Activated gamma-delta T cell treated with Interleukin-2 at 50 U/mL for 16 hours (primary cell): ENCODE measurements at regions not wholly inside any gene's neighbourhood (a gene's known extent, or its start where the extent isn't known, plus 50 kb on each side); places are given as distances from the start of the nearest gene placed in this dataset.
"Not testable (repeated sequence)": the region's sequence is repeated elsewhere in the genome, so short reads cannot be mapped to it uniquely, and the experiment has no call there.

ENCODE experiments used
- DNase-seq: peaks from one replicate; pipeline ENCODE4 v3.0.0-alpha.2; 2020

- not testable (repeated sequence) for DNase-seq
These were observed 53.0 kb upstream of the C1QTNF3 start for GRCh38 chr5:34096033-34096432.

GRCh38 chr5:34099891-34100290 lies 56.9 kb upstream of the C1QTNF3 start:
- DNase-seq, result not testable (repeated sequence)

- DNase-seq, result not testable (repeated sequence)
These were observed 58.6 kb upstream of the C1QTNF3 start for GRCh38 chr5:34101567-34101966.

DNA sequence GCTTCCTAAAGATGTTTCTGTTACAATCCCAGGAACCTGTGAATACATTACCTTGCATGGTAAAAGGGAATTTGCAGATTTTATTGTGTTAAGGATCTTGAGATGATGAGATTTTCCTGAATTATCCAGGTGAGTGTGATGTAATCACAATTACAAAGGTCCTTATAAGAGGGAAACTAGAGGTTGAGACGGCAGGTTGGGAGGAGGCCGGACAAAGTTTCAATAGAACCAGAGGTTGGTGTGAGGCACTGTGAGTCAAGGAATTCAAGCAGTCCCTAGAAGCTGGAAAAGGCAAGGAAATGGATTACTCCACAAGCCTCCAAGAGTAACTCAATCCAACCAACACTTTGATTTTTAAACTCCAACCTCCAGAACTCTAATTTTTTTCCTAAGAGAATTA lies 65.9 kb upstream of the C1QTNF3 start:
- not testable (repeated sequence) for DNase-seq

DNA sequence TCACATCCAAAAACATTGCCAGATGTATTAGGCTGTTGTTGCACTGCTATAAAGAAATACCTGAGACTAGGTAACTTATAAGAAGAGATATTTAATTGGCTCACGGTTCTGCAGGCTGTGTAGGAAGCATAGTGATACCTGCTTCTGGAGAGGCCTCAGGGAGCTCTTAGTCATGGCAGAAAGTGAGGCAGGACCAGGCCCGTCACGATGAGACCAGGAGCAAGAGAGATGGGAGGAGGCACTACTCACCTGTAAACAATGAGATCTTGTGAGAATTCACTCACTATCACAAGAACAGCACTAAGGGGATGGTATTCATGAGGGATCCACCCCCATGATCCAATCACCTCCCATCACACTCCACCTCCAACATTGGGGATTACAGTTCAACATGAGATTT lies 81.3 kb upstream of the C1QTNF3 start:
- DNase-seq, result not testable (repeated sequence)

- not testable (repeated sequence) for DNase-seq
These were observed 82.3 kb upstream of the C1QTNF3 start for GRCh38 chr5:34125354-34125753.

DNA sequence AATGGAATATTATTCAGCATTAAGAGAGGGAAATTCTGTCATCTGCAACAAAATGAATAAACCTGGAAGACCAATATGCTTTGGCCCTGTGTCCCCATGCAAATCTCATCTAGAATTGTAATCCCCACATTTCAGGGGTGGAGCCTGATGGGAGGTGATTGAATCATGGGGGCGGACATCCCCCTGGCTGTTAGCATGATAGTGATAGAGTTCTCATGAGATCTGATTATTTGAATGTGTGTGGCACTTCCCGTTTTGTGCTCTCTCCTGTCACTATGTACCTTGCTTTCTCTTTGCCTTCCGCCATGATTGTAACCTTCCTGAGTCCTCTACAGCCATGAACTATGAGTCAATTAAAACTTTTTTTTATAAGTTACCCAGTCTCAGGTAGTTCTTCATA lies 83.7 kb upstream of the C1QTNF3 start:
- not testable (repeated sequence) for DNase-seq

DNA sequence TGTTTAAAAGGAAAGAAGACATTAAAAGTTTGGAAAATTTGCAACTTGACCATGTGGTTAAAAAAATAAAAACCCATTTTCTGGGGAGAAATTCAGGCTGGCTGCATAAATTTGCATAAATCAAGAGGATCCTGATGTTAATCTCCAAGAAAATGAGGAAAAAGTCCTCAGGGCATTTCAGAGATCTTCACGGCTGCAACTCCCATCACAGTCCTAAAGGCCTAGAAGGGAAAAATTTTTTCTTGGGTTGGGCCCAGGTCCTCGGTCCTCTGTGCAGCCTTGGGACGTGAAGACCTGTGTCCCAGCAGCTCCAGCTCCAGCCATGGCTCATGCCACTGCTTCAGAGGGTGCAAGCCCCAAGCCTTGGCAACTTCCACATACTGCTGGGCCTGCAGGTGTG lies 84.8 kb upstream of the C1QTNF3 start:
- DNase-seq, result not testable (repeated sequence)

DNA sequence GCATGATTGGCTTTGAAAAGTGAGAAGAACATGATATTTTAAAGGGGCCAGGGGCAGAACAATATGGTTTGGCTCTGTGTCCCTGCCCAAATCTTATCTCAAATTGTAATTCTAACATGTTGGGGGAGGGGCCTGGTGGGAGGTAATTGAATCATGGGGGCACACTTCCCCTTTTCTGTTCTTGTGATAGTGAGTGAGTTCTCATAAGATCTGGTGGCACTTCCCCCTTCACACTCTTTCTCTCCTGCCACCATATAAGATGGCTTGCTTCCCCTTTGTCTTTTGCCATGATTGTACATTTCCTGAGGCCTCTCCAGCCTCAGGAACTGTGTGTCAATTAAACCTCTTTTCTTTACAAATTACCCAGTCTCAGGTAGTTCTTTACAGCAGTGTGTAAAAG lies 85.9 kb upstream of the C1QTNF3 start:
- not testable (repeated sequence) for DNase-seq

DNA sequence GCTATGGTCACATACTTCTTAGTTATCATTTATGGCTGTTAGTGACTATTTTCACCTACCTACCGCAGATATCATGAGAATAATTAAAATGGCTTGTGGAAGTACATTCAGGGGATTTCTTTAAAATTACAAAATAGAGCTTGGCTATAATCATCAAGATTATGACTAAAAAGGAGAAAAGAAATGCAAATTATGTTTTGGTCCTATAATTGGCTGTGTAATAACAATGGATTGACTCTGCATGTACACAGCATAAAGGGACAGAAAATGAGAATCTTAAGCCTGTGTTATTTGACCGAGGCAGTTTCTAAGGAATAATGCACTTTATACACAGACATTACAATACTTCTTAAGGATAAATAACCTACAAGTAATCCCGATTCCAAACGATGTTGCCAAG lies 112.0 kb upstream of the C1QTNF3 start:
- DNase-seq, result not testable (repeated sequence)

GRCh38 chr5:34156703-34157414 lies 113.8 kb upstream of the C1QTNF3 start:
- not testable (repeated sequence) for DNase-seq

GRCh38 chr5:34160904-34161303 lies 117.9 kb upstream of the C1QTNF3 start:
- DNase-seq, result not testable (repeated sequence)

- DNase-seq, result not testable (repeated sequence)
These were observed 128.4 kb upstream of the C1QTNF3 start for GRCh38 chr5:34171398-34171797.

DNA sequence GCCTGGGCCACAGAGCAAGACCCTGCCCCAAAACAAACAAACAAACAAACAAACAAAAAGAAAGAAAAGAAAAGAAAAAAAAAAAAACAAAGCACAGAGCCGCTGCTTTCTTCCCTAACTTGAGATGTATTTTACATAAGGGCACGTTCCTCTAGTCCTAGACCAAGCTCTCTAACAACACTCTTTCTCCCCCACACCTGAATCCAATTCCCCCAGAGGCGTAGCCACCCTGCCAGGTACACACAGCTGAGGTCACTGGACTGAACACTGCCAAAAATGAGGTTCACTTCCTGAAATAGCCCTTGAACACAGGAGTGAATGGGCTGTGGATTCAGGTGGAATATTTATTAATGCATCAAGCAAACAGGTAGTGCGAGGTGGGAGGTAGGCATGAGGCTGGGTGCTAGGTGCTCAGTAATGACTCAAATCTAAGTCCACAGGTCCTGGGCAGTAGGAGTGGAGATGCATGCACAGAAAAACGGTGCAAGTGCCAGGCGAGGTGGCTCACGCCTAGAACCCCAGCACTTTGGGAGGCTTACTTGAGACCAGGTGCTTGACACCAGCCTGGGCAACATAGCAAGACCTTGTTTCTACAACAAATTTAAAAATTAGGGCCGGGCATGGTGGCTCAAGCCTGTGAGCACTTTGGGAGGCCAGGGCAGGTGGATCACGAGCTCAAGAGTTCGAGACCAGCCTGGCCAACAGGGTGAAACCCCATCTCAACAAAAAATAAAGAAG lies 136.6 kb upstream of the C1QTNF3 start:
- DNase-seq, result not testable (repeated sequence)

GRCh38 chr5:34180225-34180624 lies 137.2 kb upstream of the C1QTNF3 start:
- not testable (repeated sequence) for DNase-seq

DNA sequence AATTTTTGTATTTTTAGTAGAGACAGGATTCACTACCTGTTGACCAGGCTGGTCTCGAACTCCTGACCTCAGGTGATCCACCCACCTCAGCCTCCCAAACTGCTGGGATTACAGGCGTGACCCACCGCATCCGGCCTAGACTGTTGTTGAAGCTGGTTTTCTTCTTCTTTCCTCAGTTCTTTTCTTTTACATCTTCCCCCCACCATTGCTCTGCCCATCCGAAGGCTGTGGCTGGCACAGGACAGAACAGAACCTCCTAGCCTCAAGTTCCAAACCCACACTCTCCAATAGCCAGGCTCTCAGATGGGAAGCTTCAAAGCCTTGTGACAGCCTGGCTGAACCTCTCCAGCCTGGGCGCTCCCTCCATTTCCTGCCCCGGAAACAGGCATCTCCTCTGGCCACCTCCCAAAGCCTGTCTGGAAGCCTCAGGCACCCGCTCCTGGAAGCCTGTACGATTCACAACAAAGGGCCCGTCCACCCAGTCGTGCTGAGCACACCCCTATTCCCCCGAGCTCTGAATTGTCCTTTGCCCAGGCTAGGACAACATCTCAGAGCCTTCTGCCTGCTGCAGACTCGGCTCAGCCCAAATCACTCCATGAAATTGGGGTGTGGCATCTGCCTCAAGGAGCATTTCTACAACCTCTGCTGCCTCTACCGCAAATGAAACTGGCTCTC lies 138.1 kb upstream of the C1QTNF3 start:
- not testable (repeated sequence) for DNase-seq

DNA sequence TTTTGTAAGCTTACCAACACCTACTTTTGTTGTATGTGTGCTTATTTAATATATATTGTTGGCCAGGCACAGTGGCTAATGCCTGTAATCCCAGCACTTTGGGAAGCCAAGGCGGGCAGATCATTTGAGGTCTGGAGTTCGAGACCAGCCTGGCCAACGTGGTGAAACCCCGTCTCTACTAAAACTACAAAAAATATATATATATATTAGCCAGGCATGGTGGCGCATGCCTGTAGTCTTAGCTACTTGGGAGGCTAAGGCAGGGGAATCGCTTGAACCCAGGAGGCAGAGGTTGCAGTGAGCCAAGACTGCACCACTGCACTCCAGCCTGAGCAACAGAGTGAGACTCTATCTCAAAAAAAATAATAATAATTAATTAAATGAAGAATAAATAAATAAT lies 142.0 kb upstream of the C1QTNF3 start:
- not testable (repeated sequence) for DNase-seq

GRCh38 chr5:34185572-34185971 lies 142.6 kb upstream of the C1QTNF3 start:
- not testable (repeated sequence) for DNase-seq

DNA sequence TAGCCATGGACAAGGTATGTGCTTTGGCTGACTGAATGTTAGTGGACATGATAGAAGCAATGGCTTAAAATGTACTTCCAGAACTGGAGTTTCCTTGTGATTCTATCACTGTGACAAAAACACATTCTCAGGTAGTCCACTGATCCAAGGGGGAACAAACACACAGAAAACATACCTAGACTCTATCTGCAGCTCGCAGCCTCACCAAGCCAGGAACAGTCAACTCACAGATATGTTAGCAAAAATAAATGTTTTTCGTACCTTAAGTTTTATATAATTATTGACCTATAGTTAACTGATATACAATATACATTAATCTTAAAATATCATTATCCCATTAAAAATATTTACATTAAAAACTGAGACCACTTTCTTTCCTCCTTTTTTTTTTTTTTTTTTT lies 143.1 kb upstream of the C1QTNF3 start:
- not testable (repeated sequence) for DNase-seq

DNA sequence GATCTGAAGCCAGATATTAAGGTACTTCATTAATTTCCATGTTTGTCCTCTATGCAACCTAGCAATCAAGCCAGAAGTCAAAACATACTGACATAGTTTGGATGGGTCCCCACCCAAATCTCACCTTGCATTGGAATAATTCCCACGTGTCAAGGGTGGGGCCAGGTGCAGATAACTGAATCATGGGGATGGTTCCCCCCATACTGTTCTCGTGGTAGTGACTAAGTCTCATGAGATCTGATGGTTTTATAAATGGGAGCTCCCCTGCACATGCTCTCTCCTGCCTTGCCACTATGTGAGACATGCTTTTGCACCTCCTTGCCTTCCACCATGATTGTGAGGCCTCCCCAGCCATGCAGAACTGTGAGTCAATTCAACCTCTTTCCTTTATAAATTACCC lies 143.9 kb upstream of the C1QTNF3 start:
- DNase-seq, result not testable (repeated sequence)

GRCh38 chr5:34187441-34187840 lies 144.4 kb upstream of the C1QTNF3 start:
- not testable (repeated sequence) for DNase-seq

- DNase-seq, result not testable (repeated sequence)
These were observed 145.2 kb upstream of the C1QTNF3 start for GRCh38 chr5:34188001-34188822.

DNA sequence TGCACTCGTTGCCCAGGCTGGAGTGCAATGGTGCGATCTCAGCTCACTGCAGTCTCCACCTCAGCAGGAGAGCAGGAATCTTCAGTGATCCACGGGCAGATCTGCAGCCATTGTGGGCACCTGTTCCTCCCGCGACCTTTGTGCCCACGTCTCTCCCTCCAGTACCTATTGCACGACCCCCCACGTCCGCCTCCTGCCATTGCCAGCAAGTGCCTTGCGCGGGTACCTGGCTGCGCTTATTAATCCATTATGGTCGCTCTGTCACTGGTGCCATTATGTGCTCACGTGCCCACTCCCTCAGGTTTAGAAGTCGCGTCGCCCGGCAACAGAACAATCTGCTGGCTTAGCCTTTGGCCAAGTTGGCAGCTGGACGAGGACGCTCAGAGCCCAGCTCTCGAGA lies 146.2 kb upstream of the C1QTNF3 start:
- not testable (repeated sequence) for DNase-seq
